SK-N-MC (cell line): ENCODE measurements at regions not wholly inside any gene's neighbourhood (a gene's known extent, or its start where the extent isn't known, plus 50 kb on each side); places are given as distances from the start of the nearest gene placed in this dataset.
A peak's percentile ranks its signal among the peaks of the same experiment; 100 is the strongest.
"Not testable (repeated sequence)": the region's sequence is repeated elsewhere in the genome, so short reads cannot be mapped to it uniquely, and the experiment has no call there.

ENCODE experiments used
- DNase-seq: peaks from one replicate; pipeline ENCODE4 v3.0.0-alpha.2; 2011; ENCODE audit warnings: low read depth, low spot score
- H3K27ac ChIP-seq: fragments of 200-600 bp; sonication (generic); 2 replicates; pipeline ENCODE4 v1.5.1; 2016; ENCODE audit warnings: mixed run types
- H3K36me3 ChIP-seq: fragments of 200-600 bp; sonication (generic); 2 replicates; pipeline ENCODE4 v1.6.1; 2017; ENCODE audit warnings: antibody characterized with exemption, low read length, mixed read lengths; ENCODE audit not compliant: insufficient read depth
- H3K4me3 ChIP-seq: fragments of 200-600 bp; sonication (generic); 2 replicates; pipeline ENCODE4 v1.5.1; 2016
- H3K9ac ChIP-seq: fragments of 200-600 bp; sonication (generic); 2 replicates; pipeline ENCODE4 v1.8.0; 2017; ENCODE audit warnings: mixed run types, mixed read lengths; ENCODE audit not compliant: insufficient read length
- H3K9me3 ChIP-seq: fragments of 200-600 bp; sonication (generic); 2 replicates; pipeline ENCODE4 v1.6.1; 2017; ENCODE audit warnings: low read depth, mild to moderate bottlenecking, antibody characterized with exemption, low read length, moderate library complexity, mixed read lengths
- EZH2 ChIP-seq: fragments of 200-600 bp; sonication (generic); IDR thresholded peaks from one replicate; pipeline ENCODE4 v1.6.1; 2017; ENCODE audit warnings: antibody characterized with exemption
- FOXP2 ChIP-seq: optimal IDR thresholded peaks from 2 replicates; pipeline ENCODE3; 2011; ENCODE audit warnings: mild to moderate bottlenecking, moderate library complexity; ENCODE audit not compliant: insufficient read depth; ENCODE audit errors: extremely low read length, control extremely low read depth
- POLR2AphosphoS5 ChIP-seq: IDR thresholded peaks from 2 replicates; pipeline ENCODE4 v1.6.1; 2012; ENCODE audit warnings: mild to moderate bottlenecking, low read depth, low read length, borderline replicate concordance

DNA sequence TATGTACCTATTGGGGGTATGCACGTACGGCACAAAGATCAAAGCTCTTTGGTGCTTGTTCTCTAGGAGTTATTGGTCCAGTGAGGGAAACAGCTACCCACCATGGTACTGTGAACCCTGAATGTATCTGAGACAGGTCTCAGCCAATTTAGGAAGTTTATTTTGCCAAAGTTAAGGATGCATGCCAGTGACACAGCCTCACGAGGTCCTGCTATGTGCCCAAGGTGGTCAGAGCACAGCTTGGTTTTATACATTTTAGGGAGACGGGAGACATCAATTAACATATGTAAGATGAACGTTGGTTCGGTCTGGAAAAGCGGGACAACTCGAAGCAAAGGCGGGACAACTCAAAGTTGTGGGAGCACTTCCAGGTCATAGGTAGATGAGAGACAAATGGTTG, 75.8 kb downstream of the SOWAHC start:
- no peak overlapping the region for H3K27ac ChIP-seq
- no peaks in the 10 kb centered on the region for H3K9me3 ChIP-seq
- H3K36me3 ChIP-seq: no peaks in the 10 kb centered on the region
- H3K9ac ChIP-seq: no peak overlapping the region
- H3K4me3 ChIP-seq: no peak overlapping the region
- no peak for TF ChIP-seq FOXP2
- TF ChIP-seq POLR2AphosphoS5: no peak
- TF ChIP-seq EZH2: no peak
- no peak for DNase-seq

GRCh38 chr2:109690457-109690821, 76.3 kb downstream of the SOWAHC start:
- no peak for DNase-seq
- Histone ChIP-seq H3K9ac (no peak overlapping the region), H3K27ac (no peak overlapping the region), H3K9me3 (no peaks in the 10 kb centered on the region), H3K4me3 (no peak overlapping the region), H3K36me3 (no peaks in the 10 kb centered on the region)
- no peak for TF ChIP-seq POLR2AphosphoS5
- TF ChIP-seq FOXP2: no peak
- TF ChIP-seq EZH2: no peak

DNA sequence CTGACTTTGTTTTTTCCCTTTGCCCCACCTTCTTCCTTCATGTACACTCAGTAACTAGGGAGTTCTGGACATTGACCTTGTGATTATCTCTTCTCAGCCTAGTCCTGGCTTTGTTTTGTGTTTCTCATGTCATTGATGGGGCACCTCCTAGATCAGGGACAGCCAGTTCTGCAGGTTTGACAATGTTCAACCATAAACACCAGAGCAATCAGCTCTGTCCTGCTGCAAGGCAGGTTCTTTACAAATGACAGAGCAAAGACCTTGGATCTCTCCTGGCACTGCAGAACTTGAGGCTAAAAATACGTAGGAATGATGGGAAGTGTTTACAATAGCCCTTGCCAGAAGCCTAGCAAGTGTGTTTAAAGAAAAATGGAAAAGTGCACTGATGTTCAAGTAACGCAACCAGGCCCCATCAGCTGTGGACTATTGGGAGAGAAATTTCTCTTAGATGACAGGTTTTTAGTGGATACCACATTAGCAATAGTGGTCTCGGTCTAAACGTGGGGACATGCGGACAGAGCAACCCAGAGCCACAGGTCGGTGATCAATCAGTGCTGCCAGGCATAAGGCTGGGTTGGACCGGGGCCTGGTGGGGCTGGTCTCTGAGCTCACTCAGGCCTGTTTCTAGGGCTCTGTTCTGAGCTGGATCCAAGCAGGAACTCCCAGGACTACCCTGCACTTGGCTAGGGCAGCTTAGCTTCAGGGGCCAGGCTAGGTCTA, 76.8 kb downstream of the SOWAHC start:
- Histone ChIP-seq H3K9ac (no peak overlapping the region), H3K4me3 (no peak overlapping the region), H3K9me3 (no peaks in the 10 kb centered on the region), H3K27ac (no peak overlapping the region), H3K36me3 (no peaks in the 10 kb centered on the region)
- no peak for DNase-seq
- TF ChIP-seq EZH2: no peak
- no peak for TF ChIP-seq POLR2AphosphoS5
- TF ChIP-seq FOXP2: no peak

DNA sequence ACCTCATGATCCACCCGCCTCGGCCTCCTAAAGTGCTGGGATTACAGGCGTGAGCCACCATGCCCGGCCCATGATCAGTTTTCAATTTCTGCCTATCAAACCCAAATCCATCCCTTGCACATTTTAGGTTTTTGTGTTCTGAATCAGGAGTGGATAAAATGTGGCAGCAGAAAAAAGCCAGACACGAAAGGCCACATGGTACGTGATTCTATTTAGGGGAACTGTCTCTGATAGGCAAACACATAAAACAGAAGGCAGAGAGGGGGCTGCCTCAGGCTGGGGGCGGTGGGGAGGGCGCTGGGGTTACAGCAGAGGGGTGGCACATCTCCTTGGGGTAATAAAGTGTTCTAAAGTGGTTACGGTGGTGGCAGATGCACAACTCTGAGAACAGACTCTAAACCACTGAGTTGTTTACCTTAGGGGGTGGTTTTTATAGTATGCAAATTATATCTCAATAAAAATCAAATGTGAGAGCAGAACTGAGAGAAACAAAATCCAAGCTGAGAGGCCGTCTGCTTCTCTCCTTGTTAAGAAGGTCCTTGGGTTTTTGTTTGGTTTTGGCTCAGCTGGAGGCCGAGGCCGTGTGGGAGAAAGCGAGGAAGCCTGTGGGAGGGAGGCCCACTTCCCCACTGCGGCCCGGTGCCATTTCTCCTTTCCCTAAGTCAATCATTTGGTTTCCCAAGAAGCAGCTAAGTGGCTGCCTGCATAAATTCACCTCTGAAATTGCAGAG, 78.0 kb downstream of the SOWAHC start:
- Histone ChIP-seq H3K27ac (peak overlapping the region; percentile 50; the same call in 1 of the 2 replicates), H3K9ac (no peak overlapping the region), H3K9me3 (no peaks in the 10 kb centered on the region), H3K4me3 (peak overlapping the region; percentile 69), H3K36me3 (no peaks in the 10 kb centered on the region)
- peak; percentile 28; the same call in 1 of the 2 replicates for TF ChIP-seq POLR2AphosphoS5
- no peak for TF ChIP-seq EZH2
- peak; percentile 78 for TF ChIP-seq FOXP2
- peak; percentile 55 for DNase-seq

DNA sequence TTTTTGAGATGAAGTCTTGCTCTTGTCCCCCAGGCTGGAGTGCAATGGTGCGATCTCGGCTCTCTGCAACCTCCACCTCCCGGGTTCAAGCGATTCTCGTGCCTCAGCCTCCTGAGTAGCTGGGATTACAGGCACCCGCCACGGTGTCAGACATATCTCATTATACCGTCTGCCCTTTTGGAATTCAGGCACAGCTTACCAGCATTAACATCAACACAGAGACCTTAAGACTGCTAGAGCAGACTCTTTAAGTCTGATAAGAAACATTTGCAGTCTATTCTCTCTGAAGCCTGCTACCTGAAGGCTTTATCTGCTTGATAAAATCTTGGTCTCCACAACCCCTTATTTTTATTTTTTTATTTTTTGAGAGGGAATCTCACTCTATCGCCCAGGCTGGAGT, 78.7 kb downstream of the SOWAHC start:
- H3K9ac ChIP-seq, H3K27ac ChIP-seq, H3K9me3 ChIP-seq, H3K36me3 ChIP-seq, DNase-seq: not testable (repeated sequence)
- H3K4me3 ChIP-seq: peak overlapping the region; percentile 69

DNA sequence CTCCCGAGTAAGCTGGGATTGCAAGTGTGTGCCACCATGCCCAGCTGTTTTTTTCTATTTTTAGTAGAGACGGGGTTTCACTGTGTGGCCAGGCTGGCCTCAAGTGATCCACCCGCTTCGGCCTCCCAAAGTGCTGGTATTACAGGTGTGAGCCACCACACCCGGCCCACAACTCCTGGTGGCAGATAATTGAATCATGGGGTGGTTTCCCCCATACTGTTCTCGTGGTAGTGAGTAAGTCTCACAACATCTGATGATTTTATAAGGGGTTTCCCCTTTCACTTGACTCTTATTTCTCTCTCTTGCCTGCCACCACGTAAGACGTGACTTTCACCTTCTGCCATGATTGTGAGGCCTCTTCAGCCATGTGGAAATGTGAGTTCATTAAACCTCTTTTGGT, 79.1 kb downstream of the SOWAHC start:
- H3K27ac ChIP-seq, H3K9me3 ChIP-seq, DNase-seq, H3K4me3 ChIP-seq, H3K9ac ChIP-seq, H3K36me3 ChIP-seq: not testable (repeated sequence)

DNA sequence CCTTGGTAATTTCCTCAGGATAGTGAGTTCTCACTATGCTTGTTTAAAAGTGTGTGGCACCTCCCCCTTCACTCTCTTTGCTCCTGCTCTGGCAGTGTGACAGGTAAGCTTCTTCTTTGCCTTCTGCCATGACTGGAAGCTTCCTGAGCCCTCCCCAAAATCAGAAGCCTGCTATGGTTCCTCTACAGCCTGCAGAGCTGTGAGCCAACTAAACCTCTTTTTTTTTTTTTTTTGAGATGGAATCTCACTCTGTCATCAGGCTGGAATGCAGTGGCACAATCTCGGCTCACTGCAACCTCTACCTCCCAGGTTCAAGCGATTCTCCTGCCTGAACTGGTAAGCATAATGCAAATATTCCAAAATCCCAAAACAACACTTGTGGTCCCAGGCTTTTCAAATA, 80.0 kb downstream of the SOWAHC start:
- TF ChIP-seq FOXP2 (no peak), EZH2 (no peak), POLR2AphosphoS5 (no peak)
- no peak for DNase-seq
- Histone ChIP-seq H3K9ac (no peak overlapping the region), H3K27ac (no peak overlapping the region), H3K4me3 (no peak overlapping the region), H3K9me3 (no peaks in the 10 kb centered on the region), H3K36me3 (no peaks in the 10 kb centered on the region)

DNA sequence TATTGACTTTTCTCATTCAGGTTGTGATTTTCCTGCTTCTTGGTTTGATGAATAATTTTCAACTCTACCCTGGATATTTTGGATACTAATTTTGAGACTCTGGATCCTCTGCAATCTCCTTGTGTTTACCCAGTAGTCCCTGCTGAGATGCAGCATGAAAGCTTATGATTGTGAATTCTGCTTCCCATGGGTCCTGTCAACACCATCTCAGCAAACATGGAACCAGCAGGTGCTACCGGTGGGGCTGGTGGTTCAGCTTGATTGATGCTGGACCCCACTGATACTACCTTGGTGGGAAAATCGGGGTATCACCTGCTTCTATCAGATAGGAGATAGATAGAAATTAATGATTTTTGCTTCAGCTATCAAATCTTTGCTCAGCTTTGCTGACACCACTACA, 81.1 kb downstream of the SOWAHC start:
- Histone ChIP-seq H3K9ac (no peak overlapping the region), H3K27ac (no peak overlapping the region), H3K36me3 (no peaks in the 10 kb centered on the region), H3K4me3 (no peak overlapping the region), H3K9me3 (no peaks in the 10 kb centered on the region)
- TF ChIP-seq FOXP2 (no peak), POLR2AphosphoS5 (no peak), EZH2 (no peak)
- DNase-seq: no peak

GRCh38 chr2:109699646-109700045, 85.5 kb downstream of the SOWAHC start:
- no peak for DNase-seq
- Histone ChIP-seq H3K27ac (no peak overlapping the region), H3K36me3 (no peaks in the 10 kb centered on the region), H3K9ac (no peak overlapping the region), H3K9me3 (no peaks in the 10 kb centered on the region), H3K4me3 (no peak overlapping the region)
- TF ChIP-seq EZH2 (no peak), POLR2AphosphoS5 (no peak), FOXP2 (no peak)
